ENCODE measurements at regions not wholly inside any gene's neighbourhood (a gene's known extent, or its start where the extent isn't known, plus 50 kb on each side); places are given as distances from the start of the nearest gene placed in this dataset.

DNA sequence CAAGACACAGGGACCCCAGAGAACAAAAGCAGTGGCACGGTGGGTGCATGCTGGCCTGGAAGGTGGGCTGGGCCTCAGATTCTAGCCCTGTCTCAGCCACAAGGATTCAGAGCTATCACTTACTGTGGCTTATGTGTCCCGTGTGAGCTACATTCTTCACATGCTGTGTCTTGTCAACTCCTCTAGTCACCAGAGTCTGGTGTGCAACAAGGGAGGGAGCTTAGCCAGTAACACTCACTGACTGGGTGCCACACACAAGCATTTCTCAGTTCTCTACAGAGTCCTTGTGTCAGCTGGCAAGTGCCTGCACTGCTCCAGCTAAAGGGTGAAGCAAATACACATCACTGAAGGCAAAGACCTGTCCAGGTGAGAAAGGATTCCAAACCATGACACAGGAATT, 186.9 kb upstream of the CDYL start:
- no peak for TF ChIP-seq POLR2AphosphoS5 (IDR thresholded peaks at IDR 0.05)
- TF ChIP-seq, protein P1, sequence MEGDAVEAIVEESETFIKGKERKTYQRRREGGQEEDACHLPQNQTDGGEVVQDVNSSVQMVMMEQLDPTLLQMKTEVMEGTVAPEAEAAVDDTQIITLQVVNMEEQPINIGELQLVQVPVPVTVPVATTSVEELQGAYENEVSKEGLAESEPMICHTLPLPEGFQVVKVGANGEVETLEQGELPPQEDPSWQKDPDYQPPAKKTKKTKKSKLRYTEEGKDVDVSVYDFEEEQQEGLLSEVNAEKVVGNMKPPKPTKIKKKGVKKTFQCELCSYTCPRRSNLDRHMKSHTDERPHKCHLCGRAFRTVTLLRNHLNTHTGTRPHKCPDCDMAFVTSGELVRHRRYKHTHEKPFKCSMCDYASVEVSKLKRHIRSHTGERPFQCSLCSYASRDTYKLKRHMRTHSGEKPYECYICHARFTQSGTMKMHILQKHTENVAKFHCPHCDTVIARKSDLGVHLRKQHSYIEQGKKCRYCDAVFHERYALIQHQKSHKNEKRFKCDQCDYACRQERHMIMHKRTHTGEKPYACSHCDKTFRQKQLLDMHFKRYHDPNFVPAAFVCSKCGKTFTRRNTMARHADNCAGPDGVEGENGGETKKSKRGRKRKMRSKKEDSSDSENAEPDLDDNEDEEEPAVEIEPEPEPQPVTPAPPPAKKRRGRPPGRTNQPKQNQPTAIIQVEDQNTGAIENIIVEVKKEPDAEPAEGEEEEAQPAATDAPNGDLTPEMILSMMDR (IDR thresholded peaks at IDR 0.05): no peak
- TF ChIP-seq EP300 (IDR thresholded peaks at IDR 0.05): no peak
- TF ChIP-seq POLR2A (IDR thresholded peaks at IDR 0.05): no peak
- Histone ChIP-seq H3K27ac (no peak overlapping the region), H3K27me3 (no peaks in the 10 kb centered on the region), H3K9me3 (no peaks in the 10 kb centered on the region), H3K4me3 (no peak overlapping the region), H3K36me3 (no peaks in the 10 kb centered on the region), H3K4me1 (no peaks in the 10 kb centered on the region)
- no peak for DNase-seq
- intact Hi-C loops (cut with DNase I; ENCODE audit: low total_unique reads): no loop called here
- WGBS, 5 donors: 67 to 85% (median 81%) methylated on average over 1 to 2 of the region's 2 CpGs

DNA sequence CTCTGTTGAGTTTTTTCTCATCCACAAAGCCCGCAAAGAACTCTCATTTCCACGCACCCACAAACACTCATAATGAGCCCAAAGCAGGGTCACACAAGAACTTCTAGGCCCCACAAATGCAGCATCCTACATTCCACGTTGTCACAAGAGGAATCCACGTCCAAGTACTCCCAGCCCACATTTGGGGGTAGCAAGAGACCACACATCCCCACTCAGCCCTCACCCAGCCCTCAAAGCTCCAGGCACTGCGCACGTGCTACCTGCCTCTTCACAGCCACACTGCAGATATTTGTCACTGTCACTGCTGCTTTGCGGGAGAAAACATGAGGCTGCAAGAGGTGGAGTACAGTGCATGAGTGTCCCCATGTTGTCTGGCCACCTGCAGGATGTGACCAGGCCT, 187.6 kb upstream of the CDYL start:
- H3K36me3 ChIP-seq: no peaks in the 10 kb centered on the region
- WGBS, 5 donors: 75 to 92% (median 83%) methylated on average over 7 of the region's 7 CpGs
- DNase-seq: no peak
- no peak overlapping the region for H3K27ac ChIP-seq
- H3K27me3 ChIP-seq: no peaks in the 10 kb centered on the region
- intact Hi-C loops (cut with DNase I; ENCODE audit: low total_unique reads): no loop called here
- TF ChIP-seq EP300 (IDR thresholded peaks at IDR 0.05): no peak
- TF ChIP-seq POLR2A (IDR thresholded peaks at IDR 0.05): no peak
- TF ChIP-seq, protein P1 (IDR thresholded peaks at IDR 0.05): no peak
- TF ChIP-seq POLR2AphosphoS5 (IDR thresholded peaks at IDR 0.05): no peak
- no peak overlapping the region for H3K4me3 ChIP-seq
- no peaks in the 10 kb centered on the region for H3K4me1 ChIP-seq
- no peaks in the 10 kb centered on the region for H3K9me3 ChIP-seq

DNA sequence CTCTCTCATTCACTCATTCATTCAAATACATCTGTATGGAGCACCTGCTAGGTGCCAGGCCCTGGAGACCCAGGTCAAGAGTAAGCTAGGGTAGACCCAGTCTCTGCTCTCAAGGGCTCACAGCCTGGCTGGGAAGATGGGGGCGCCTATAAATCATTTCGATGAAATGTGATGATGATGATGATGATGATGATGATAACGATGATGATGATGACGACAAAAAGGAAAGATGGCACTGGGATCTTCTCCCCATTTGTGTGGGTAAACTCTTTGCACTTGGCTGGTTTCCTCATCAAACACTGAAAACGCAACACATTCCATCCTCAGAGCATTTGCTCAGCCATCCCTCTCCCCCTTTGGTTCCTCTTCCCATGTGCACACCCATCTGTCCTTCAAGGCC, 188.0 kb upstream of the CDYL start:
- DNase-seq: no peak
- H3K27me3 ChIP-seq: no peaks in the 10 kb centered on the region
- TF ChIP-seq, protein P1 (IDR thresholded peaks at IDR 0.05): no peak
- no peak for TF ChIP-seq EP300 (IDR thresholded peaks at IDR 0.05)
- no peak for TF ChIP-seq POLR2AphosphoS5 (IDR thresholded peaks at IDR 0.05)
- no peak for TF ChIP-seq POLR2A (IDR thresholded peaks at IDR 0.05)
- intact Hi-C loops (cut with DNase I; ENCODE audit: low total_unique reads): no loop called here
- no peaks in the 10 kb centered on the region for H3K9me3 ChIP-seq
- H3K4me3 ChIP-seq: no peak overlapping the region
- peaks cover 0 to under 1% (median 0%) of the 10 kb centered on the region in 4 donors for H3K4me1 ChIP-seq
- WGBS, 5 donors: 83 to 93% (median 91%) methylated on average over 5 of the region's 5 CpGs
- no peaks in the 10 kb centered on the region for H3K36me3 ChIP-seq
- no peak overlapping the region for H3K27ac ChIP-seq

DNA sequence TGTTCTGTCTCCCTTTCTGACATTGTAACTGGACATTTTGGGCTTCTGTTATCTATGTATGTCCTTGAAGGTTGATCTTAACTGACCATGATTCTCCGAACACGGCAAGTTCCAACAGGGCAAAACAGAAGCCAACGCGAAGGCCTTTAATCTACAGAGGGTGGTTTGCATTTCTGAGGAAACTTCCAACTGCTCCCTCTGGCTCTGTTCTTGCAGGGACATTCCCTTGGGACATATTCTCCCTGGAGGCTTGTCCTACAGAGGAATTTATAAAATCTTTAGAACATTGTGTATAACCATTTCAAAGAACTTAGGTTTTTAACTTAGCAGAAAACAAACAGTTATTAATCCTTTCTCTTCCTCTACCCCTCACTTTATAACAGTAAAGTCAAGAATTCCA, 189.0 kb upstream of the CDYL start:
- intact Hi-C loops (cut with DNase I; ENCODE audit: low total_unique reads): no loop called here
- WGBS, 5 donors: 67 to 98% (median 91%) methylated on average over 4 of the region's 4 CpGs
- H3K9me3 ChIP-seq: no peaks in the 10 kb centered on the region
- no peak overlapping the region for H3K27ac ChIP-seq
- H3K36me3 ChIP-seq: no peaks in the 10 kb centered on the region
- H3K27me3 ChIP-seq: no peaks in the 10 kb centered on the region
- peaks cover 0 to 11% (median 0%) of the 10 kb centered on the region in 4 donors for H3K4me1 ChIP-seq
- TF ChIP-seq POLR2AphosphoS5 (IDR thresholded peaks at IDR 0.05) (no peak), EP300 (IDR thresholded peaks at IDR 0.05) (no peak), POLR2A (IDR thresholded peaks at IDR 0.05) (no peak)
- TF ChIP-seq, protein P1 (IDR thresholded peaks at IDR 0.05): no peak
- no peak overlapping the region for H3K4me3 ChIP-seq
- DNase-seq: no peak

Measured in stomach (tissue), 8 donors.